Activated CD4-positive, alpha-beta T cell treated with anti-CD3 and anti-CD28 coated beads for 36 hours (primary cell): ENCODE measurements at regions not wholly inside any gene's neighbourhood (a gene's known extent, or its start where the extent isn't known, plus 50 kb on each side); places are given as distances from the start of the nearest gene placed in this dataset.
"Not testable (repeated sequence)": the region's sequence is repeated elsewhere in the genome, so short reads cannot be mapped to it uniquely, and the experiment has no call there.

ENCODE experiments used
- ATAC-seq: fragments of 200-7000 bp; cut with Tn5 transposase; one replicate; pipeline ENCODE4 v1.10.0; 2021; ENCODE audit warnings: mild to moderate bottlenecking, moderate library complexity
- CTCF ChIA-PET: fragments of 350-600 bp; sonication (Branson Sonifier 250); formaldehyde crosslinking; loops from one replicate; lab custom pipeline; 2021; ENCODE audit warnings: antibody characterized with exemption; lab: Charles Lee
- POLR2A ChIA-PET: fragments of 350-600 bp; sonication (Branson Sonifier 250); formaldehyde crosslinking; loops from one replicate; lab custom pipeline; 2021; ENCODE audit warnings: antibody characterized with exemption, inconsistent platforms; lab: Charles Lee
- DNase-seq: peaks from one replicate; pipeline ENCODE4 v3.0.0-alpha.2; 2020
- H3K27ac Mint-ChIP-seq: one replicate; pipeline ENCODE4 v1.8.0; 2021; ENCODE audit warnings: mixed read lengths
- H3K27me3 Mint-ChIP-seq: one replicate; pipeline ENCODE4 v1.8.0; 2021; ENCODE audit warnings: mixed read lengths
- H3K36me3 Mint-ChIP-seq: one replicate; pipeline ENCODE4 v1.8.0; 2021; ENCODE audit warnings: low read depth, mixed read lengths
- H3K4me1 Mint-ChIP-seq: one replicate; pipeline ENCODE4 v1.8.0; 2021; ENCODE audit warnings: mixed read lengths
- H3K4me3 Mint-ChIP-seq: one replicate; pipeline ENCODE4 v1.8.0; 2021; ENCODE audit warnings: mild to moderate bottlenecking, moderate library complexity, mixed read lengths
- H3K9me3 Mint-ChIP-seq: one replicate; pipeline ENCODE4 v1.8.0; 2021; ENCODE audit warnings: low read depth, mixed read lengths
- intact Hi-C, 2 experiments: fragments of 100-400 bp; cut with DNase I in 1 of 2; cut with micrococcal nuclease in 1 of 2; formaldehyde crosslinking; loops; one replicate each; pipeline versions ENCODE4 v1.14.2 to v1.15.1; 2022 to 2024; cut with DNase I, micrococcal nuclease

DNA sequence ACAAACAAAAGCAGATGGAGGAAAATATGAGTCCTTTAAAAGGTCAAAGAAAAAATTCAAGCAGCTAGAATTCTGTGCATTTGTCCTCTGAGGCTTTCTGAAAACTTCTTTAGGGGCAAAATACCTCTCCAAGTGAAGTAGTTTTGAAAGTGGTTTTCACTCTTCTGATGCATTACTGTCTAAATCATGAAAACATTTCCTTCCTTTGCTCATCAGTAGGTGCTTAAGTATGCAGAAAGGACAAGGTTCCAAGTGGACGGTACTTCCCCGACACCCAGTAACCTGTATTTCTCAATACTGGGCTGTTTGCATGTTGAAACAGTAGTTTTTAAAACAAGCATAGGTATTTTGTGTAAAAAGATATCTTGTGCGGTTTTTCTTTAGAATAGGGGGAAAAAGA lies 189.1 kb upstream of the ERBB4 start:
- ATAC-seq (peak; percentile 76), DNase-seq (peak; percentile 11)
- POLR2A ChIA-PET = no interaction called here
- peaks cover 6% of the 10 kb centered on the region for H3K9me3 Mint-ChIP-seq
- no peaks in the 10 kb centered on the region for H3K27me3 Mint-ChIP-seq
- H3K27ac Mint-ChIP-seq = no peak overlapping the region
- H3K4me1 Mint-ChIP-seq = peaks cover 25% of the 10 kb centered on the region
- CTCF ChIA-PET = no interaction called here
- H3K36me3 Mint-ChIP-seq = no peaks in the 10 kb centered on the region
- no peak overlapping the region for H3K4me3 Mint-ChIP-seq
- intact Hi-C loops = no loop called here

DNA sequence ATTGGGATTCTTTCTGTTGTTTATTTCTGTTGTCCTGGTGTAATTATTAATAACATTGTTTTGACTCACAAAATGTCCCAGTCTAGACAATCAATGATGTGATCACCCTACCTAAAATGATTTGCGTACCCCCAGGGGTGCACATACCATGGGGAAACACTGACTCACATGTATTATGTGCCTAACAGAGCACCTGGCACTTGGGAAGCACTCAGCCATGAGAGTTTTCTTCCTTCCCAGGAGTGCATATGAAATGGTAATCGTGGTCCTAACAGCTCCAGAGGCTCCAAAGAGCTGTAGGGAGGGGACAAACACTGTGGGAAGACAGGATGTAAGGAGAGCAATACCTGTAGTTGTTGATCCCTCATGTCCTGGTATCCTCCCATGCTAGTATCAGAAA lies 187.8 kb upstream of the ERBB4 start:
- peaks cover 27% of the 10 kb centered on the region for H3K4me1 Mint-ChIP-seq
- no peak for DNase-seq
- H3K4me3 Mint-ChIP-seq = no peak overlapping the region
- no peak overlapping the region for H3K27ac Mint-ChIP-seq
- ChIA-PET CTCF (no interaction called here), POLR2A (no interaction called here)
- no peaks in the 10 kb centered on the region for H3K36me3 Mint-ChIP-seq
- no peaks in the 10 kb centered on the region for H3K27me3 Mint-ChIP-seq
- no peak for ATAC-seq
- peaks cover 6% of the 10 kb centered on the region for H3K9me3 Mint-ChIP-seq
- intact Hi-C loops = no loop called here

DNA sequence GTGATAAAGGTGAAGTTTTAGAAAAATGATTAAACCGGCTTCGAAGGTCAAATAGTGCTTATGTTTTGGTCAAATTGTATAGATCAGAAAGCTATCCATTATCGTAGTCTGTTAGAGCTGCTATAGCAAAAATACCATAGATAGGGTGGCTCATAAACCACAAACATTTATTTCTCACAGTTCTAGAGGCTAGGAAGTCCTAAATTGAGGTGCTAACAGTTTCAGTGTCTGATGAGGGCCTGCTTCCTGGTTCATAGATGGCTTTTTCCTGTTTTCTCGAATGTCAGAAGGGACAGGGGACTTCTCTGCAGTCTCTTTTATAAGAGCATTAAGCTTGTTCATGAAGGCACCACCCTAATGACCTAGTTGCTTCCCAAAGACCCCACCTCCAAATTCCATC lies 186.6 kb upstream of the ERBB4 start:
- H3K27me3 Mint-ChIP-seq = no peaks in the 10 kb centered on the region
- ChIA-PET CTCF (no interaction called here), POLR2A (no interaction called here)
- ATAC-seq = no peak
- intact Hi-C loops = no loop called here
- no peak overlapping the region for H3K4me3 Mint-ChIP-seq
- H3K4me1 Mint-ChIP-seq = peaks cover 18% of the 10 kb centered on the region
- H3K27ac Mint-ChIP-seq = peak overlapping the region; percentile 33
- no peaks in the 10 kb centered on the region for H3K36me3 Mint-ChIP-seq
- H3K9me3 Mint-ChIP-seq = peaks cover 6% of the 10 kb centered on the region
- DNase-seq = no peak

DNA sequence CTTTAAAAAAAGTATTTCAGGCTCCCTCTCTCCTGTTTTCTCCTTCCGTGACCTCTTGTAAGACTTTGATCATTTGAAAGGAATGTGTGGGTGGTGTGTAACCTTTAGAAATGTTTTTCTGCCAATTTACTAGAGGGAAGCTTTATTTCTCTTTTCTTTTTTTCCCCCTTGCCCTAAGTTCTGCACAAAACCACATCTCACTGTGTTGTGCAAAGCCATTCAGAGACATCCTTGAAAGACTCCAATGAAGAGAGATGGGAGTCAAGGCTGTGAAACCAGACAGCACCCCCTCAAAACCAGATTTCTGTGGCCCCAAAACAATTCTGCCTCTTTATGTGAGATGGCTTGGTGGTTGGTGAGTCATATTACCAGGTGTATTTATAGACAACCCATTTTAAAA lies 184.6 kb upstream of the ERBB4 start:
- intact Hi-C loops = no loop called here
- no peak for DNase-seq
- peaks cover 6% of the 10 kb centered on the region for H3K9me3 Mint-ChIP-seq
- no peaks in the 10 kb centered on the region for H3K36me3 Mint-ChIP-seq
- no peaks in the 10 kb centered on the region for H3K27me3 Mint-ChIP-seq
- H3K4me3 Mint-ChIP-seq = no peak overlapping the region
- no peak overlapping the region for H3K27ac Mint-ChIP-seq
- ChIA-PET POLR2A (interaction anchor here (0.6 kb wide), 1 partner anchor 8 kb away, joined by 3 read pairs; no protein-coding TSS in a partner anchor), CTCF (no interaction called here)
- ATAC-seq = peak; percentile 26
- H3K4me1 Mint-ChIP-seq = peaks cover 18% of the 10 kb centered on the region

DNA sequence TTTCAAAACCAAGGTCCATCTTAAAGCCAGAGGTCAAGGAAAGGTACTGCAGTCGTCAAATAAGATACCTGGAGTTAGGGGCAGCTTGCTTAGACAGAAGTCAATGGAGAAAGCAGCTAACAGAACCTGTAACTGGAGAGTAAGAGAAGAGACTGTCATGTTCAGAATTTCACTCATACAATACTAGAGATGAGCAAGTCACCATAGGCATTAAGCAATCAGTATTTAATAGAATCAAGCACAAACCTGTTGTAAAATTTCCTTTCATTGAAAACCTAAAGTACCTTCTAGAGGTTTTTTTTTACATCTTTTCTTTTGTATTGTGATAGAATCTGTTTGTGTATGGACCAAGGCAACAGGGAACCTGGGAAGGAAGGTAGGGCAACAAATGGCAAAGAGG lies 183.4 kb upstream of the ERBB4 start:
- peaks cover 13% of the 10 kb centered on the region for H3K4me1 Mint-ChIP-seq
- H3K9me3 Mint-ChIP-seq = peaks cover 6% of the 10 kb centered on the region
- ChIA-PET POLR2A (no interaction called here), CTCF (no interaction called here)
- no peaks in the 10 kb centered on the region for H3K36me3 Mint-ChIP-seq
- DNase-seq (no peak), ATAC-seq (no peak)
- H3K4me3 Mint-ChIP-seq = no peak overlapping the region
- intact Hi-C loops = no loop called here
- H3K27ac Mint-ChIP-seq = no peak overlapping the region
- no peaks in the 10 kb centered on the region for H3K27me3 Mint-ChIP-seq

DNA sequence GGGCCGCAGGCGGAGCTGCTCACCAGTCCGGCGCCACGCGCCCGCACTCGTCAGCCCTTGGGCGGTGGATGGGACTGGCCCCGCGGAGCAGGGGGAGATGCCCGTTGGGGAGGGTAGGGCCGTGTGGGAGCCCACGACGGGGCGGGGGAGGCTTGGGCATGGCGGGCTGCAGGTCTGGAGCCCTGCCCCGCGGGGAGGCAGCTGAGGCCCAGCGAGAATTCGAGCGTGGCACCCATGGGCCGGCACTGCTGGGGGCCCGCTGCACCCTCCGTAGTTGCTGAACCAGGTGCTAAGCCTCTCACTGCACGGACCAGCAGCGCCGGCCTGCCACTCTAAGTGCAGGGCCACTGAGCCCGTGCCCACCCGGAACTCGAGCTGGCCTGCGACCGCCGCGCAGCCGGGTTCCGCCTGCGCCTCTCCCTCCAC lies 182.4 kb upstream of the ERBB4 start:
- ChIA-PET POLR2A (interaction anchor here (0.6 kb wide), 1 partner anchor 11 kb away, joined by 4 read pairs; no protein-coding TSS in a partner anchor), CTCF (no interaction called here)
- Mint-ChIP-seq H3K36me3 (no peaks in the 10 kb centered on the region), H3K4me3 (no peak overlapping the region), H3K9me3 (peaks cover 6% of the 10 kb centered on the region), H3K27me3 (no peaks in the 10 kb centered on the region), H3K27ac (no peak overlapping the region), H3K4me1 (peaks cover 13% of the 10 kb centered on the region)
- no peak for ATAC-seq
- intact Hi-C loops = no loop called here
- DNase-seq = no peak

DNA sequence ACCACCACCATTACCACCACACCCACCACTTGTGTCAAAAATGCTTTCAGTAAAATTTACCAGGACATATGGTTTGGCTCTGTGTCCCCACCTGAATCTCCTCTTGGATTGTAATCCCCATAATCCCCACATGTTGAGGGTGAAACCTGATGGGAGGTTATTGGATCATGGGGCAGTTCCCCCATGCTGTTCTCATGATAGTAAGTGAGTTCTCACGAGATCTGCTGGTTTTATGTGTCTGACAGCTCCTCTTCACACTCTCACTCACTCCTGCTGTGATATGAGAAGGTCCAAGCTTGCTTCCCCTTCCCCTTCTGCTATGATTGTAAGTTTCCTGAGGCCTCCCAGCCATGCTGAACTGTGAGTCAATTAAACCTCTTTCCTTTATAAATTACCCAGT lies 176.8 kb upstream of the ERBB4 start:
- DNase-seq, H3K4me1 Mint-ChIP-seq, intact Hi-C loops, H3K36me3 Mint-ChIP-seq, H3K4me3 Mint-ChIP-seq, CTCF ChIA-PET, POLR2A ChIA-PET, ATAC-seq, H3K9me3 Mint-ChIP-seq, H3K27me3 Mint-ChIP-seq, H3K27ac Mint-ChIP-seq: not testable (repeated sequence)

DNA sequence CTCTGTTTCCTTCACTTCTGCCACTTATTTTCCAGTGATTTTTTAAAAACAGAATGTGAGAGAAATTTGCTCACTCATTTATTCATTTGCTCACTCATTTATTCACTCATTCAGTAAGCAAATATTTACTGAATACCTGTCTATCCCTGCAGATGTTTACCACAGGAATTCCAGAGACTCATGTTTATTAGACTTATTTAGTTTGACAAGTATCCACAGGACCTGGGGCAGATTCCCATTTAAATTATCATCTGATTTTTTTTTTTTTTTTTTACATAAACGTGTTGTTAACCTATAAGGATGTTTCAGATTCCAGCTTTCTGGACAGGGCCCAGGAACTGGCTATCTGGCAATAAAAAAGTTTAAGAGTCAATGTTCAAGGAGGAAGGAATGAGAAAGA lies 175.1 kb upstream of the ERBB4 start:
- H3K9me3 Mint-ChIP-seq = peaks cover 2% of the 10 kb centered on the region
- H3K36me3 Mint-ChIP-seq = no peaks in the 10 kb centered on the region
- ChIA-PET POLR2A (no interaction called here), CTCF (interaction anchor here (1.0 kb wide), 1 partner anchor 15 kb away, joined by 4 read pairs; no protein-coding TSS in a partner anchor)
- H3K27ac Mint-ChIP-seq = no peak overlapping the region
- ATAC-seq (no peak), DNase-seq (no peak)
- H3K4me1 Mint-ChIP-seq = no peaks in the 10 kb centered on the region
- intact Hi-C loops = no loop called here
- H3K4me3 Mint-ChIP-seq = no peak overlapping the region
- H3K27me3 Mint-ChIP-seq = no peaks in the 10 kb centered on the region

DNA sequence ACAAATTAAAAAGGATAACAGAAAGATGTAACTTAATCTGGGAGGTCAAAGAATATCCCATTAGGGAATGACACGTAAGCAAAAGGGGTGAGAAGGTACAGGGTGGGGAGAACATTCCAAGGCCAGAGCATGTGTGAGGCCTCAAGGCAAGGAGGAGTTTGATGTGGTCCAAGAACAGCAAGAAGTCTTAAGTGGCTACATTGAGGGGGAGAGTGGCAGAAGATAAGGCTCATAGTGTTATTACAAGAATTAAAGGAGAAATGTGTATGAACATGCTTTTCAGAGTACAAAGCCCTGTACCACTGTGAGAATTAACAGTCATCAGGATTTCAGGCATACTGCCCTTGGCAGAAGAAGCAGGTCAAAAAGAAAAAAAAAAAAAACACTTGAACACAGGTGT lies 174.4 kb upstream of the ERBB4 start:
- POLR2A ChIA-PET = no interaction called here
- CTCF ChIA-PET = no interaction called here
- Mint-ChIP-seq H3K4me3 (no peak overlapping the region), H3K27ac (no peak overlapping the region), H3K4me1 (no peaks in the 10 kb centered on the region), H3K36me3 (no peaks in the 10 kb centered on the region), H3K9me3 (peaks cover 2% of the 10 kb centered on the region), H3K27me3 (no peaks in the 10 kb centered on the region)
- intact Hi-C loops = no loop called here
- DNase-seq (no peak), ATAC-seq (no peak)

DNA sequence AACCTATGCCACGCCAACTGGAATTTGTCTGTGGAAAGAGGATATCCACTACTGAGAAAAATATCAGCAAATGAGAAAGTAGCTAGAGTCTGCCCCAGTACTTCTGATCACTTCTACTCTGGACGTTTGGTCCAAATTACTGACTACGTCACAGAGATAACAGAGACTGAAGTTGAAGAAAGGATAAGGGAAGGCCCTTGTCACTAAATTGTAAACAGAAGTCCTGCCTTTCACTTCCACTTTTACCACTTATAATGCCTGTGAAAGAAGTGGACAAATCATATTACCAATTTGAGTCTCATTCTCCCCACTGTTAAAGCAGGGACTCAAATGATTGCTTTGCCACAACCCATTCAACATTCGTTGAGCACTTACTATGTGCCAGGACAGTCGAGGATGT lies 173.9 kb upstream of the ERBB4 start:
- H3K27me3 Mint-ChIP-seq = no peaks in the 10 kb centered on the region
- peaks cover 2% of the 10 kb centered on the region for H3K9me3 Mint-ChIP-seq
- H3K27ac Mint-ChIP-seq = no peak overlapping the region
- H3K36me3 Mint-ChIP-seq = no peaks in the 10 kb centered on the region
- CTCF ChIA-PET = no interaction called here
- no peaks in the 10 kb centered on the region for H3K4me1 Mint-ChIP-seq
- no peak overlapping the region for H3K4me3 Mint-ChIP-seq
- no peak for ATAC-seq
- no peak for DNase-seq
- intact Hi-C loops = no loop called here
- POLR2A ChIA-PET = no interaction called here

DNA sequence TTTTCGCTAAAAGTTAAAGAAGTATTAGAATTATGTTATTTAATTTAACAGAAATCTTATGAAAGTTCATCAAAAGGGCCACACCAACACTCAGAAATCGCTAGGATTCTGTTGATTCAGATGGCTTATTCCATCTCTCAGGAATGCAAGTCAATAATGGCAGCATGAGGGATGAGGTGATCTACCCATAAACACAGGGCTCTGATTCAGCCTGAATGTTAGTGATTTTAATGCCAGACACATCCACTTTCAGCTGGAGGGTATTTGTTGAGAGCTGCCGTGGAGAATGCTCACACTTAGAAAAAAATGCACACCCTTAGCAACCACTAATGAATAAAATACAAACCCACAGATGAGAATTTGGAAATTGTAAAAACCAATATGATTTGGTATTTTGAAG lies 173.3 kb upstream of the ERBB4 start:
- H3K27ac Mint-ChIP-seq = no peak overlapping the region
- ChIA-PET CTCF (no interaction called here), POLR2A (no interaction called here)
- H3K9me3 Mint-ChIP-seq = peaks cover 2% of the 10 kb centered on the region
- DNase-seq (no peak), ATAC-seq (no peak)
- intact Hi-C loops = no loop called here
- H3K36me3 Mint-ChIP-seq = no peaks in the 10 kb centered on the region
- no peaks in the 10 kb centered on the region for H3K27me3 Mint-ChIP-seq
- no peaks in the 10 kb centered on the region for H3K4me1 Mint-ChIP-seq
- no peak overlapping the region for H3K4me3 Mint-ChIP-seq

DNA sequence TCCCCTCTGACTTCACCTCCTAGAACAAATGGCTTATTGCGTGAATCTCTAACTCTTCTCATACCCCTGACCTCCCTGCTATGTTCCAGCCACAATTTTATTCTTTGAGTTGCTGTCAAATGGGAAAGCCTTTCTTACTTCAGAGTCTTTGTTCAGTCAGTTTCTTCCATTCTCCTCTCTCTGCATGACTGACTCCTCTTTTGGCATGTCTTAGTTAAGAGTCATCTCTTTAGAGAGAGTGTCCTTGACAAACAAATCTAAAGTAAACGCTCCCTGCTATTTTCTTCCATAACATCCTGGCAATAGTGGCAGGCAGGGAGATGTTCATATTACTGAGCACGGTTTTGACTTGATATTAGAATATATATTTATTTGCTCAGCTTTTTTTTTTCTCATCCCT lies 170.7 kb upstream of the ERBB4 start:
- no peaks in the 10 kb centered on the region for H3K36me3 Mint-ChIP-seq
- POLR2A ChIA-PET = no interaction called here
- H3K27me3 Mint-ChIP-seq = no peaks in the 10 kb centered on the region
- CTCF ChIA-PET = no interaction called here
- ATAC-seq = no peak
- intact Hi-C loops = no loop called here
- DNase-seq = no peak
- no peaks in the 10 kb centered on the region for H3K4me1 Mint-ChIP-seq
- H3K27ac Mint-ChIP-seq = no peak overlapping the region
- no peak overlapping the region for H3K4me3 Mint-ChIP-seq
- peaks cover 2% of the 10 kb centered on the region for H3K9me3 Mint-ChIP-seq

DNA sequence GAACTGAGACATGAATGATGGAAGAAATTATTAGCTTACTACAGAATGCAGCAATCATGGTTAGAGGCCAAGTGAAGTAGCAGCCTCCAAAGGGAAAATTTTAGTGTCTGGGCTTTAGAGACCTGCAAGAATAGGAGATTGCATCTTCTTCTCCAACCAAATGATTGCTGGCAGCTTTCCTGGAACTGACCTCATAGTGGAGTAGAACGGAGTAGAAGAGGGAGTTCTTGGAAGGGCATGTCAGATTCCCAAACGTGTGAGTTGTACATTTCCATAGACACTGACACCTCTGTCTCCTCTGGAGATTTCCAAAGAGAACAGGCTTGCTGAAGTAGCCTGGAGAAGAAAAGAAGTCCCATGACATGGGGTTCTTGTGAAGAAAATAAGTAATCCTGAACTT lies 169.8 kb upstream of the ERBB4 start:
- ChIA-PET POLR2A (no interaction called here), CTCF (no interaction called here)
- Mint-ChIP-seq H3K9me3 (peaks cover 2% of the 10 kb centered on the region), H3K36me3 (no peaks in the 10 kb centered on the region), H3K4me1 (no peaks in the 10 kb centered on the region), H3K27ac (no peak overlapping the region), H3K4me3 (no peak overlapping the region), H3K27me3 (no peaks in the 10 kb centered on the region)
- no peak for DNase-seq
- ATAC-seq = no peak
- intact Hi-C loops = no loop called here
